ENCODE measurements at regions not wholly inside any gene's neighbourhood (a gene's known extent, or its start where the extent isn't known, plus 50 kb on each side); places are given as distances from the start of the nearest gene placed in this dataset.

- Histone ChIP-seq H3K27me3 (ENCODE audit: control insufficient read depth, extremely low read depth, insufficient read depth, low read length) (no peaks in the 10 kb centered on the region), H3K27ac (ENCODE audit: control insufficient read depth, insufficient read depth, low read length) (no peak overlapping the region), H3K4me2 (ENCODE audit: control insufficient read depth, extremely low read depth, insufficient read depth, low read depth, low read length) (no peak overlapping the region), H4K20me1 (ENCODE audit: control insufficient read depth, extremely low read depth, insufficient read depth, low read length) (no peaks in the 10 kb centered on the region), H3K4me1 (ENCODE audit: control insufficient read depth, extremely low read depth, insufficient read depth, low read length) (no peaks in the 10 kb centered on the region), H2AFZ (ENCODE audit: control insufficient read depth, low read length) (no peak overlapping the region), H3K36me3 (ENCODE audit: control insufficient read depth in 2 of 2, extremely low read depth in 1 of 2, insufficient read depth in 2 of 2, low read length in 2 of 2) (no peaks in the 10 kb centered on the region), H3K4me3 (ENCODE audit: control insufficient read depth in 2 of 3, extremely low read depth in 1 of 3, insufficient read depth in 2 of 3, low read depth in 1 of 3, low read length in 3 of 3) (no peak overlapping the region), H3K9me3 (ENCODE audit: control insufficient read depth, low read depth, low read length) (no peaks in the 10 kb centered on the region), H3K9ac (ENCODE audit: control insufficient read depth, extremely low read depth, insufficient read depth, low read length) (no peak overlapping the region), H3K9me1 (ENCODE audit: control insufficient read depth, extremely low read depth, insufficient read depth, low read length) (no peaks in the 10 kb centered on the region), H3K79me2 (ENCODE audit: control insufficient read depth, insufficient read depth, low read length) (no peaks in the 10 kb centered on the region)
- no peak for TF ChIP-seq CTCF (optimal IDR thresholded peaks at IDR 0.05 in 1 of 3, IDR thresholded peaks at IDR 0.05 in 1 of 3, conservative IDR thresholded peaks at IDR 0.05 in 1 of 3; ENCODE audit: extremely low read depth in 1 of 3, insufficient read depth in 2 of 3, low read length in 3 of 3)
- TF ChIP-seq EZH2 (IDR thresholded peaks at IDR 0.05; ENCODE audit: low read length): no peak
- no peak for DNase-seq (ENCODE audit: low read depth, low spot score)
- dilution Hi-C loops (cut with MboI; ENCODE audit: extremely low pct_ligation_motif_present, low sequenced_read_pairs): no loop called here
- FAIRE-seq: no peak
These were observed 52.5 kb upstream of the NEDD4L start for GRCh38 chr18:57991552-57991951.

- H3K36me3 ChIP-seq (ENCODE audit: control insufficient read depth in 2 of 2, extremely low read depth in 1 of 2, insufficient read depth in 2 of 2, low read length in 2 of 2): no peaks in the 10 kb centered on the region
- peaks cover under 1% of the 10 kb centered on the region for H3K27me3 ChIP-seq (ENCODE audit: control insufficient read depth, extremely low read depth, insufficient read depth, low read length)
- no peak overlapping the region for H3K27ac ChIP-seq (ENCODE audit: control insufficient read depth, insufficient read depth, low read length)
- DNase-seq (ENCODE audit: low read depth, low spot score) (no peak), FAIRE-seq (no peak)
- no peaks in the 10 kb centered on the region for H4K20me1 ChIP-seq (ENCODE audit: control insufficient read depth, extremely low read depth, insufficient read depth, low read length)
- dilution Hi-C loops (cut with MboI; ENCODE audit: extremely low pct_ligation_motif_present, low sequenced_read_pairs): no loop called here
- H3K79me2 ChIP-seq (ENCODE audit: control insufficient read depth, insufficient read depth, low read length): no peaks in the 10 kb centered on the region
- no peak overlapping the region for H3K4me2 ChIP-seq (ENCODE audit: control insufficient read depth, extremely low read depth, insufficient read depth, low read depth, low read length)
- H3K4me1 ChIP-seq (ENCODE audit: control insufficient read depth, extremely low read depth, insufficient read depth, low read length): no peaks in the 10 kb centered on the region
- TF ChIP-seq EZH2 (IDR thresholded peaks at IDR 0.05; ENCODE audit: low read length) (no peak), CTCF (optimal IDR thresholded peaks at IDR 0.05 in 1 of 3, IDR thresholded peaks at IDR 0.05 in 1 of 3, conservative IDR thresholded peaks at IDR 0.05 in 1 of 3; ENCODE audit: extremely low read depth in 1 of 3, insufficient read depth in 2 of 3, low read length in 3 of 3) (no peak)
- no peaks in the 10 kb centered on the region for H3K9me1 ChIP-seq (ENCODE audit: control insufficient read depth, extremely low read depth, insufficient read depth, low read length)
- no peaks in the 10 kb centered on the region for H3K9me3 ChIP-seq (ENCODE audit: control insufficient read depth, low read depth, low read length)
- H2AFZ ChIP-seq (ENCODE audit: control insufficient read depth, low read length): no peak overlapping the region
- no peak overlapping the region for H3K9ac ChIP-seq (ENCODE audit: control insufficient read depth, extremely low read depth, insufficient read depth, low read length)
- no peak overlapping the region for H3K4me3 ChIP-seq (ENCODE audit: control insufficient read depth in 2 of 3, extremely low read depth in 1 of 3, insufficient read depth in 2 of 3, low read depth in 1 of 3, low read length in 3 of 3)
These were observed 54.5 kb upstream of the NEDD4L start for GRCh38 chr18:57989536-57989935.

Measured in keratinocyte (primary cell).